Activated T-cell treated with anti-CD3 and anti-CD28 coated beads for 48 hours (primary cell): ENCODE measurements at regions not wholly inside any gene's neighbourhood (a gene's known extent, or its start where the extent isn't known, plus 50 kb on each side); places are given as distances from the start of the nearest gene placed in this dataset.
"Not testable (repeated sequence)": the region's sequence is repeated elsewhere in the genome, so short reads cannot be mapped to it uniquely, and the experiment has no call there.

Experiments
- DNase-seq: peaks from one replicate; pipeline ENCODE4 v3.0.0-alpha.2; 2020; ENCODE audit warnings: low read depth

DNA sequence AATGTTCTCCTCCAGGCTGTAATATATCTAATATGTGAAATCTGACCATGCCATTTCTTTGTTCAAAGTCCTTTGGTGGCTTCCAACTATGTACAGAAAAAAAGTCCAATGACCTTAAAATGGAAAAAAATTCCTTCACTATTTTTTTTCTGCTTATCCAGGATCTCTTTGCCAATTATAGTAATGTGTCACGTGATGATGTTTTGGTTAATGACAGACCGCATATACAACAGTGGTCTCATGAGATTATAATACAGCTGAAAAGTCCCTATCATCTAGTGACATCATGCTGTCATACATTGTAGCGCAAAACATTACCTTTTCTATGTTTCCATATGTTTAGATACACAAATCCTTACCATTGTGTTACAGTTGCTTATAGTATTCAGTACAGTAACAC is 477.6 kb downstream of the TMEM232 start:
- no peak for DNase-seq

DNA sequence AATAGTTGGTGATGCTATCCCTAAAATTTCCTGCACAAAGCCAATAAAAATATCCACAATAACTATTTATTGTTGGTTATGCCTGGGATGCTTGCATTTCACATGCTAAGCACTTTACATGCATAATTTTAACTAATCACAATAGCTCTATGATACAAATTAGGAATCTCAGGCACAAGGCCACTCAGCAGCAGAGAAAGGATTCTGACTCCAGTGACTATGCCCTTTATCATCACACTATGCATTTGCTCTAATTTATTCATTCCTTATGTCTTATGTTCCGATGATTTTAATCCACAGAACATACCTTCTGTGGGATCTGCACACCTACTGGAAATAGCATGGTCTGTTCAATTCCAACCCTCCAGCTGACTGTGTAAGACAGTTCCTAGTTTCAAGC is 476.1 kb downstream of the TMEM232 start:
- no peak for DNase-seq

GRCh38 chr5:110250755-110251154 is 475.7 kb downstream of the TMEM232 start:
- no peak for DNase-seq

GRCh38 chr5:110251366-110251765 is 475.1 kb downstream of the TMEM232 start:
- no peak for DNase-seq

- no peak for DNase-seq
These were observed 471.3 kb downstream of the TMEM232 start for GRCh38 chr5:110255194-110255593.

DNA sequence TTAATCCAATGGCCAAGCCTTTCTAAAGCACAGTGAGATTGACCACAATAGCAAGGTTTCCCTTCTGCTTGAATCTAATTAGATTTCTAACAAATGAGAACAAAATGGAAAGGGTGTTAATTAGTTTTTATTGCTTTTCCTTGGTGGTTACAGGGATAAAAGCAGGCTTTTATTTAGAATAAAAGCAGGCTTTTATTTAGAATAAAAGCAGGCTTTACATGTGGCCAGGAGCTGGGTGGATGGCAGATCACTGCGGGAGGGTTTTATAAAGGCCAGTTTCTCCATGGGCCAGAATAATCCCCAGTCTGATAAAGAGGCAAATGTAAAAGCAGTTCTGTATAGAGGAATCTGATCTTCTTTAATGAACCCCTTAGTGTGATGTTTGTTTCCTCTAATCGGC is 470.2 kb downstream of the TMEM232 start:
- no peak for DNase-seq

DNA sequence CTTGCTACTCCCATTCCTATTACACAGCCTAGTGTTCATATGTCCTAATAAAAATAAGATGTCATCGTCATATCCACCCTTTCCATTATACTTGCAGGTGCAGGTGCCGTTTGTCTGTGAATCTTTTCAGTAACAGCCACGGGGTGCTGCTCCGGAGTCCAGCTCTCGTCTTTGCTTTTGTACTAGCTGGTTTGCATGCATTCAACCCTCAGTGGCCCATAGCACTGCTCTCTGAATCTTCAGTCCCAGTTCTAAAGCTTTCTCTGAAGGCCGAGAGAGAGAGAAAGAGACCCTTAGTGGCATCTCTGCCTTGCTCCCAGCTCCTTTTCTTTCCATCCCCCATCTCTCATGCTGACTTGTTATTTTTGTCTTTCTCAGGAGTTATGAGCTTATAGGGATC is 468.5 kb downstream of the TMEM232 start:
- no peak for DNase-seq

DNA sequence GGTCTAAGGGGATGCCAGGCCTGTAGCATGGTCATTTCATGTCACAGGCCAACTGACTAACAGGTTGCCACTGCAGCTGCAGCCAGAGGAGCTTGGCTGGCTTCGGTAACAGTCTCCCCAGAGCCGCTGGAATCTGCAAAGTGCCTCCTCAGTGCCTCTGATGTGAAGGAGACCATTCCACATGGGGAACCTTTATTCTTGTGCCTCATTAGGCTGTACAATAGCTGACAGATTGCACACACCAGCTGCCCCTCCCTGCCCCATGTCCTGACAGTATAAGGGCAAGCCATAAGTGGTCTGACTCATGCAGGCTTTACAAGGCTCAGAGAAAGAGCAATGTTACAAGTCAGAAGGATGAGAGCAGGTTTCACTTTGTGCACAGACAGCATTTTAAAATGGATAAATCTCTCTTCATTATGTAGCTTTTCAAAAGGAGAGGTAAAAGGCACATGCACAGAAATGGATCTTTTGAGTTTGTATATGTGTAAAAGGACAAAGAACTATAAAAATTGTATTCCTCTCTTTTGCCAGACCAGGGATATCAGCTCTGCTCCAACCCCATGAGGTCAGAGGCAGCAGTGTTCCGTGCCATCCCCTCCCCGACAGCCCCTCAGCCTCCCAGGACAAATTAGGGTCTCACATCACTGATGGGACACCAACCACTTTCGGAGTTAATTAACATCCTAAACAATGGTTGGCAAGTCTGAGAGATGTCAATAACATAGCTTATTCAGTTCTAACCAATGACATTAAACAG is 467.8 kb downstream of the TMEM232 start:
- DNase-seq, result no peak

DNA sequence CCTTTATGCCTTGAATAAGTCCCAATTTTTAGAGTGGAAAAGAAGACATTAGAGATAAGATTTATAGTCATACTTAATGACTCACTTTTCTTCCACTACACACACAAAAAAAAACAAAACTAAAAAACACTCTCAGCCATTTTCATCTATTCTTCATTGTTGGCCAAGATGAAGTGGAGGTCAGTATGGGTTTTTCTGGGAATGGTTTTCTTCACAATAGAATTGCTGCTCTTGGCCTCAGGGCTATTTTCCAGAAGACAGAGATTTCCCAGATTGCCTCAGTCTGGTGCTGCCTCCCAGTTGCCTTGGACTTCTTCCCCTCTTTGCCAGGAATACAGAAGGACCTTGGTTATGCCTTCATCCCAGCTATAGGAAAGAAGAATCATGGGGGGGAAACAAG is 463.7 kb downstream of the TMEM232 start:
- DNase-seq, result no peak

DNA sequence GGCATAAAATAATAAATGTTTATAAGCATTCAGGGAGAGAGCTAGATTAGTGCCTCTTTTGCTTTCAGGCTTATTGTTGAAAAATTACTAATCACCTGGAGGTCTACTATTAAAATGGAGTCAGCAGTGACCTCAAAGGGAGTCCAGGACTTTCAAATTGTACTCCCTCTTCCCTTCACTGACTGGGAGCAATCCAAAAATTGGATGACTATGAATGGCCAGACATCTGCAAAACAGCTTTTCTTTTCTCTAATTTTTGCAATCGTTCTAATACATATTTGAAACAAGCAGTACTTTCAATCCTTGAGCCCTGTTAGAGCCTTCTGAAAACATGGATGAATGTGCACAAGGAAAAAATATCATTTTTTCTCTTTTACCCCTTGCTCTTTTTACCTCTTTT is 461.8 kb downstream of the TMEM232 start:
- no peak for DNase-seq

DNA sequence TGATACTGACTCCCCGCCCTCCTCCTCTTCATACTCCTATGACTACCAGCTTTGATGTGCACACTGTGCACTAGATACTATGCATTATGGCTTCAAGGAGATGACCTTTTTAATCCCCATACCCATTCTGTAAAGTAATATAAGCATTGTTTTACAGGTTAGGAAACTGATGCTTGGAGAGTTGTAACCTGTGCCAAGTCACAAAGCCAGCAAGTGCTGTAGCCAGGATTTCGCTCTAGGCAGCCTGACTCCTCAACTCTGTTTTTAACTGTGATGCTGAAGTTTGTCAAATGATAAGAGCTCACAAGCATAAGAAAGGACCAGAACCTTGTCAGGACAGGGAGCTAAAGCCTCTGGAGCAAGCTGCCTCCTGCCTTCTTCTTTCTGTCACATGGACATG is 461.3 kb downstream of the TMEM232 start:
- no peak for DNase-seq

DNA sequence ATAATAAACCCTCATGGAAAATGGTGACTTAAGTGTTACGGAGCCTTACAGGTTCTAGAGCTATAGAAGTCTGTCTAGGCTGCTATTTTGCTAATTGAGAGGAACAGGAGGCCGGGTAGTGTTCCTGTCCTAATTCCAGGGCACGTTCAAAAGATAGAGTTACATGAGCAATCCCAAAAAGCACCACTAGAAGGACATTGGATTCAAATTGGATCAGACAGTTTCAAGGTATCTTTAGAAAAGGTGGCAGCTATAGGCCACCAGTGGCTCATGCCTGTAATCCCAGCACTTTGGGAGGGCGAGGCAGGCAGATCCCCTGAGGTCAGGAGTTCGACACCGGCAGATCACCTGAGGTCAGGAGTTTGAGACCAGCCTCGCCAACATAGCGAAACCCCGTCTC is 458.8 kb downstream of the TMEM232 start:
- DNase-seq, result no peak

DNA sequence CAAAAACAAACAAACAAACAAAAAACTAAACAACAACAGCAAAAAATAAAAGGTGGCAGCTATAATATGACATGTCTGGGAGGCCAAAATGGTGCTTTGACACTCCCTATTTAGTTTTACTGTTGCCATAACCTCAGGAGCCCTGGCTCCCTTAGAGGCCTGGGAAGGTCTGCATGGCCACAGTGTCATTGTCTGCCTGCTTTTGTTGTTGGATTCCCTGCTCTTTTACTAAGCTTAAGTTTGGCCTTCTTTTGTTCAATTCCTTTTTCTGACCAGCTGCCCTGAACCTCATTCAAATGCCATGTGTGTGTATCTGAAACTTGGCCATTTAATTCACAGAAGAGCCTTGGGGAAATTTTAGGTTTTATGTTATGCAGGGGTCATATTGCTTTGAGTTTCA is 458.2 kb downstream of the TMEM232 start:
- DNase-seq, result no peak

DNA sequence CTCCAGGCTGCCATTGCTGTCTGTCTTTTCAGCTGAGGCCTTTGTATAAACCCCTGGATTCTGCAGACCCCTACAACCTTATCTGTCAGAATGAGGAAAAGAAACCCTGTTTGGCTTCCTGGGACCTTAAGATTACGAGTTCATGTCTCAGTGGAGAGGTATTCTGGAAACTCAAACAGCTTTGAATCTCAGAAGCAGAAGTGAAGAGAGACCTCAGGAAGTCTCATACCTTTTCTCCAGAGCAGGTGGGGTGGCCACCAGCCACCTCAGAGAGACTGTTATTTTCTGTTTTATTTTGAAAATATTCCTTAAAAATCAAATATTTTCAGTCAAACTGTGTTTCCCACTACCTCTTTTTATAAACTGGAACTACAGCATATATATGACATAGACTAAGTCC is 457.5 kb downstream of the TMEM232 start:
- DNase-seq, result no peak

- DNase-seq, result no peak
These were observed 456.9 kb downstream of the TMEM232 start for GRCh38 chr5:110269478-110270142.

GRCh38 chr5:110275878-110276277 is 450.6 kb downstream of the TMEM232 start:
- no peak for DNase-seq

- not testable (repeated sequence) for DNase-seq
These were observed 448.0 kb downstream of the TMEM232 start for GRCh38 chr5:110278449-110278848.

GRCh38 chr5:110284121-110284520 is 442.4 kb downstream of the TMEM232 start:
- not testable (repeated sequence) for DNase-seq

GRCh38 chr5:110288766-110289511 is 437.5 kb downstream of the TMEM232 start:
- DNase-seq, result no peak

- DNase-seq, result no peak
These were observed 437.0 kb downstream of the TMEM232 start for GRCh38 chr5:110289512-110289810.

DNA sequence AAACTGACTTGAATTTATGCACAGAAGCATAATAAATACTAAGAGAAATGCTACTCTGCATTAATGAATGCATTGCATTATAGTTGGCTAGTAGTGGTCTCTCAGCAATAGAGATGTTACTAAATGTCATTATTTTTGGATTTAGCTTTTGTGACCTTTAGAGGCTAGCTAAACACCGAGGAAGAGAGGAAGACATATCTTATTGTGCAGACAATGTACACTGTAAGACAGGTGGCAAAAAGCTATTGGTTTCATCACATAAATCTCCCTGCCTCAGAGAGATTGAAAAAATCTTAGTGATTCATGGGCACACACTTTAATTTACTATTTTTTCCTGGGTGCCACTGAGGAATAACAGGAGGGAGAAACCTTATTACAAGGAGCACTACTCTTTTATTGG is 435.9 kb downstream of the TMEM232 start:
- DNase-seq, result no peak

DNA sequence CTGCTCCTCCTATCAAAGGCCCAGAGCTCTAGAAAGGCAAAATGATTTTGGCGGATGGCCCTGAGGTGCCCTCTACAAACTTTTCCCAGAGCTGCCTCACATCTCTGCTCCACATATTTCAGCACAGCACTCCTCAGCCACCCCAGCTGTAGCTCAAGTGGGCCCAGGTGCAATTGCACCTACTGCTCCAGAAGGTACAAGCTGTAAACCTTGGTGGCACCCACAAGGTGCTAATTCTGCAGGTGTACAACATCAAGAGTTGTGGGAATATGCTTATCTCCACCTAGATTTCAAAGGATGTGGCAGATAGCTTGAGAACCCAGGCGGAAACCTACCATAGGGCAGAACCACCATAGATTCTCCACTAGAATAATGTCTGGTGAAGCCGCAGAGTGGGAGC is 432.2 kb downstream of the TMEM232 start:
- DNase-seq, result no peak

GRCh38 chr5:110297152-110297670 is 429.3 kb downstream of the TMEM232 start:
- DNase-seq, result no peak
